WERI-Rb-1 (cell line): ENCODE measurements at regions not wholly inside any gene's neighbourhood (a gene's known extent, or its start where the extent isn't known, plus 50 kb on each side); places are given as distances from the start of the nearest gene placed in this dataset.

ENCODE experiments used
- DNase-seq: peaks from one replicate; pipeline ENCODE4 v3.0.0-alpha.2; 2020
- H3K27ac ChIP-seq: fragments of 250-450 bp; sonication (Bioruptor Pico); 2 replicates; pipeline ENCODE4 v1.5.1; 2020; ENCODE audit warnings: mild to moderate bottlenecking, moderate library complexity
- H3K27me3 ChIP-seq: fragments of 250-450 bp; sonication (Bioruptor Pico); 2 replicates; pipeline ENCODE4 v1.5.1; 2021; ENCODE audit warnings: mild to moderate bottlenecking, low read depth, moderate library complexity; ENCODE audit not compliant: insufficient read depth, severe bottlenecking
- H3K36me3 ChIP-seq: fragments of 250-450 bp; sonication (Bioruptor Pico); 2 replicates; pipeline ENCODE4 v1.5.1; 2020; ENCODE audit warnings: mild to moderate bottlenecking, moderate library complexity
- H3K4me3 ChIP-seq: 2 replicates; pipeline ENCODE4 v1.5.1; 2011; ENCODE audit warnings: low read depth, mild to moderate bottlenecking, control low read depth, low read length
- H3K9me3 ChIP-seq: fragments of 250-450 bp; sonication (Bioruptor Pico); 2 replicates; pipeline ENCODE4 v1.5.1; 2021; ENCODE audit warnings: mild to moderate bottlenecking, moderate library complexity; ENCODE audit not compliant: severe bottlenecking
- TF ChIP-seq, protein P1 (sequence below): IDR thresholded peaks from 2 replicates; pipeline ENCODE4 v1.5.1; 2011; ENCODE audit warnings: low read depth, mild to moderate bottlenecking, control low read depth, inconsistent platforms, low read length

DNA sequence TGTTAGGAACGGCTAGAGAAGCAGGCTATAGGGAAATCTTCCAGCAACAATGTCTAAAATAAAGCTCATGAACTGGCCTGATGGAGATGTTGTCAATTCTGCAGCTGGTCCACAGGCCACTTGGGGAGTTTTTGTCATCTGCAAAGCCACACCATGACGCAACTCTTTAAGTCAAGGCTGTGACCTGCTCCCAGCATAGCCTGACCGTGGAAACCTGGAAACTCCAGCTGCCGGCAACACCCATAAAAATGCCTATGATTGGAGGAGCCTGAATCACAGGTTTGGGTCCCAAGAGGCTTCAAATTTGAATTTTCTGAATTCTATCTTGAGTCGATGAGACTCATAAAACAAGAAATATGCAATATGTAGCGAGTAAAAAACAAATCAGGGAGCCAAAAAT, 969.2 kb upstream of the PRKX start:
- no peak for DNase-seq
- Histone ChIP-seq H3K4me3 (no peak overlapping the region), H3K27ac (no peak overlapping the region), H3K36me3 (no peaks in the 10 kb centered on the region), H3K27me3 (peaks cover 32% of the 10 kb centered on the region), H3K9me3 (no peaks in the 10 kb centered on the region)
- TF ChIP-seq, protein P1, sequence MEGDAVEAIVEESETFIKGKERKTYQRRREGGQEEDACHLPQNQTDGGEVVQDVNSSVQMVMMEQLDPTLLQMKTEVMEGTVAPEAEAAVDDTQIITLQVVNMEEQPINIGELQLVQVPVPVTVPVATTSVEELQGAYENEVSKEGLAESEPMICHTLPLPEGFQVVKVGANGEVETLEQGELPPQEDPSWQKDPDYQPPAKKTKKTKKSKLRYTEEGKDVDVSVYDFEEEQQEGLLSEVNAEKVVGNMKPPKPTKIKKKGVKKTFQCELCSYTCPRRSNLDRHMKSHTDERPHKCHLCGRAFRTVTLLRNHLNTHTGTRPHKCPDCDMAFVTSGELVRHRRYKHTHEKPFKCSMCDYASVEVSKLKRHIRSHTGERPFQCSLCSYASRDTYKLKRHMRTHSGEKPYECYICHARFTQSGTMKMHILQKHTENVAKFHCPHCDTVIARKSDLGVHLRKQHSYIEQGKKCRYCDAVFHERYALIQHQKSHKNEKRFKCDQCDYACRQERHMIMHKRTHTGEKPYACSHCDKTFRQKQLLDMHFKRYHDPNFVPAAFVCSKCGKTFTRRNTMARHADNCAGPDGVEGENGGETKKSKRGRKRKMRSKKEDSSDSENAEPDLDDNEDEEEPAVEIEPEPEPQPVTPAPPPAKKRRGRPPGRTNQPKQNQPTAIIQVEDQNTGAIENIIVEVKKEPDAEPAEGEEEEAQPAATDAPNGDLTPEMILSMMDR: no peak

- Histone ChIP-seq H3K9me3 (no peaks in the 10 kb centered on the region), H3K4me3 (no peak overlapping the region), H3K36me3 (no peaks in the 10 kb centered on the region), H3K27ac (no peak overlapping the region), H3K27me3 (peaks cover 30% of the 10 kb centered on the region)
- DNase-seq: no peak
- TF ChIP-seq, protein P1: no peak
Measured at GRCh38 chrX:4675686-4676300, 962.3 kb upstream of the PRKX start.

DNA sequence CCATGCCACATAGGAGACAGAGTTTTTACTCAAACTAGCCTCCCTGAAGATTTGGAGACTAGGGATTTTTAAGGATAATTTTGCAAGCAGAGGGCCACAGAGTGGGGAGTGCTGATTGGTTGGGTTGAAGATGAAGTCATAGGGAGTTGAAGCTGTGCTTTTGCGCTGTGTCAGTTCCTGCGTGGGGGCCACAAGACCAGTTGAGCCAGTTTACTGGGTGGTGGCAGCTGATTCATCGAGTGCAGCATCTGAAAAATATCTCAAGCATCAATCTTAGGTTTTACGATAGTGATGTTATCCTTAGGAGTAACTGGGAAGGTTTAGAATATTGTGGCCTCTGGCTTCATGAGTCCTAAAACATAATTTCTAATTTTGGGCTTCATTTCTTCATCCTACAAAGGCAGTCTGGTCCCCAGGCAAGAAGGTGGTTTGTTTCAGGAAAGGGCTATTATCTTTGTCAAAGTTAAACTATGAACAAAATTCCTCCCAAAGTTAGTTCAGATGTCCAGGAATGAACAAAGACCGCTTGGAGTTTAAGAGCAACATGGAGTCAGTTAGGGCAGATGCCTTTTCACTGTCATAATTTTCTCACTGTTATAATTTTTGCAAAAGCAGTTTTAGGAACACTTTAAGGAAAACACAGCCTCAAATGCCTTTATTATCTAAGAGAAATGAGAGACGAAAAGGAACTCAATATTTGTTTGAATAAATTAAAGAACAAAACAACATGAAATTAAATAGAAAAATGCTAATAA, 960.8 kb upstream of the PRKX start:
- Histone ChIP-seq H3K9me3 (no peaks in the 10 kb centered on the region), H3K27ac (no peak overlapping the region), H3K27me3 (peaks cover 28% of the 10 kb centered on the region), H3K4me3 (no peak overlapping the region), H3K36me3 (no peaks in the 10 kb centered on the region)
- DNase-seq: no peak
- TF ChIP-seq, protein P1: no peak

- TF ChIP-seq, protein P1: no peak
- Histone ChIP-seq H3K27ac (no peak overlapping the region), H3K36me3 (no peaks in the 10 kb centered on the region), H3K4me3 (no peak overlapping the region), H3K9me3 (no peaks in the 10 kb centered on the region), H3K27me3 (peaks cover 17% of the 10 kb centered on the region)
- no peak for DNase-seq
Measured at GRCh38 chrX:4671344-4671743, 957.9 kb upstream of the PRKX start.

GRCh38 chrX:4670606-4671005, 957.2 kb upstream of the PRKX start:
- Histone ChIP-seq H3K27ac (no peak overlapping the region), H3K27me3 (peaks cover 17% of the 10 kb centered on the region), H3K36me3 (no peaks in the 10 kb centered on the region), H3K4me3 (no peak overlapping the region), H3K9me3 (no peaks in the 10 kb centered on the region)
- TF ChIP-seq, protein P1: no peak
- DNase-seq: no peak
